Mesothelial cell of epicardium (in vitro differentiated cells): ENCODE measurements at regions not wholly inside any gene's neighbourhood (a gene's known extent, or its start where the extent isn't known, plus 50 kb on each side); places are given as distances from the start of the nearest gene placed in this dataset.

Experiments used
- DNase-seq, 2 experiments: peaks; one replicate each; pipeline ENCODE4 v3.0.0; 2021; ENCODE audit warnings: low spot score in 2 of 2; ENCODE audit not compliant: unreplicated experiment in 2 of 2
- H3K27ac Mint-ChIP-seq: 2 replicates; pipeline ENCODE4 v1.8.0; 2021; ENCODE audit warnings: mixed read lengths
- H3K27me3 Mint-ChIP-seq: 2 replicates; pipeline ENCODE4 v1.8.0; 2021; ENCODE audit warnings: low read depth, mixed read lengths
- H3K36me3 Mint-ChIP-seq: 2 replicates; pipeline ENCODE4 v1.8.0; 2021; ENCODE audit warnings: mixed read lengths
- H3K4me1 Mint-ChIP-seq: 2 replicates; pipeline ENCODE4 v1.8.0; 2021; ENCODE audit warnings: mixed read lengths
- H3K4me3 Mint-ChIP-seq: 2 replicates; pipeline ENCODE4 v1.8.0; 2021; ENCODE audit warnings: mild to moderate bottlenecking, moderate library complexity, mixed read lengths
- H3K9me3 Mint-ChIP-seq: 2 replicates; pipeline ENCODE4 v1.8.0; 2021; ENCODE audit warnings: mixed read lengths
- CTCF ChIP-seq: fragments of 200-600 bp; sonication (generic); IDR thresholded peaks from one replicate; pipeline ENCODE4 v1.5.0; 2021; ENCODE audit warnings: antibody characterized with exemption; ENCODE audit not compliant: unreplicated experiment

GRCh38 chr2:123370186-123370585, 654.9 kb upstream of the CNTNAP5 start:
- no peaks in the 10 kb centered on the region for H3K4me1 Mint-ChIP-seq
- H3K27ac Mint-ChIP-seq = no peak overlapping the region
- no peaks in the 10 kb centered on the region for H3K36me3 Mint-ChIP-seq
- TF ChIP-seq CTCF = no peak
- no peak for DNase-seq
- no peak overlapping the region for H3K4me3 Mint-ChIP-seq
- no peaks in the 10 kb centered on the region for H3K9me3 Mint-ChIP-seq
- H3K27me3 Mint-ChIP-seq = no peaks in the 10 kb centered on the region

GRCh38 chr2:123371535-123371934, 653.6 kb upstream of the CNTNAP5 start:
- Mint-ChIP-seq H3K36me3 (no peaks in the 10 kb centered on the region), H3K4me1 (no peaks in the 10 kb centered on the region), H3K27me3 (no peaks in the 10 kb centered on the region), H3K9me3 (peaks cover 3% of the 10 kb centered on the region), H3K27ac (no peak overlapping the region), H3K4me3 (no peak overlapping the region)
- no peak for DNase-seq
- TF ChIP-seq CTCF = no peak

- Mint-ChIP-seq H3K9me3 (peaks cover 24% of the 10 kb centered on the region), H3K27me3 (no peaks in the 10 kb centered on the region), H3K4me3 (no peak overlapping the region), H3K4me1 (no peaks in the 10 kb centered on the region), H3K36me3 (no peaks in the 10 kb centered on the region), H3K27ac (no peak overlapping the region)
- no peak for TF ChIP-seq CTCF
- DNase-seq = no peak
These were observed 644.6 kb upstream of the CNTNAP5 start for GRCh38 chr2:123380370-123380935.

GRCh38 chr2:123415678-123416077, 609.4 kb upstream of the CNTNAP5 start:
- DNase-seq = no peak
- no peak overlapping the region for H3K4me3 Mint-ChIP-seq
- H3K27ac Mint-ChIP-seq = no peak overlapping the region
- TF ChIP-seq CTCF = no peak
- H3K27me3 Mint-ChIP-seq = no peaks in the 10 kb centered on the region
- peaks cover 4% of the 10 kb centered on the region for H3K9me3 Mint-ChIP-seq
- H3K36me3 Mint-ChIP-seq = no peaks in the 10 kb centered on the region
- H3K4me1 Mint-ChIP-seq = no peaks in the 10 kb centered on the region

GRCh38 chr2:123419976-123420375, 605.1 kb upstream of the CNTNAP5 start:
- Mint-ChIP-seq H3K27ac (no peak overlapping the region), H3K27me3 (no peaks in the 10 kb centered on the region), H3K9me3 (peaks cover 14% of the 10 kb centered on the region), H3K4me1 (no peaks in the 10 kb centered on the region), H3K4me3 (no peak overlapping the region), H3K36me3 (no peaks in the 10 kb centered on the region)
- no peak for TF ChIP-seq CTCF
- no peak for DNase-seq
